ENCODE measurements at regions not wholly inside any gene's neighbourhood (a gene's known extent, or its start where the extent isn't known, plus 50 kb on each side); places are given as distances from the start of the nearest gene placed in this dataset.
"Not testable (repeated sequence)": the region's sequence is repeated elsewhere in the genome, so short reads cannot be mapped to it uniquely, and the experiment has no call there.

DNA sequence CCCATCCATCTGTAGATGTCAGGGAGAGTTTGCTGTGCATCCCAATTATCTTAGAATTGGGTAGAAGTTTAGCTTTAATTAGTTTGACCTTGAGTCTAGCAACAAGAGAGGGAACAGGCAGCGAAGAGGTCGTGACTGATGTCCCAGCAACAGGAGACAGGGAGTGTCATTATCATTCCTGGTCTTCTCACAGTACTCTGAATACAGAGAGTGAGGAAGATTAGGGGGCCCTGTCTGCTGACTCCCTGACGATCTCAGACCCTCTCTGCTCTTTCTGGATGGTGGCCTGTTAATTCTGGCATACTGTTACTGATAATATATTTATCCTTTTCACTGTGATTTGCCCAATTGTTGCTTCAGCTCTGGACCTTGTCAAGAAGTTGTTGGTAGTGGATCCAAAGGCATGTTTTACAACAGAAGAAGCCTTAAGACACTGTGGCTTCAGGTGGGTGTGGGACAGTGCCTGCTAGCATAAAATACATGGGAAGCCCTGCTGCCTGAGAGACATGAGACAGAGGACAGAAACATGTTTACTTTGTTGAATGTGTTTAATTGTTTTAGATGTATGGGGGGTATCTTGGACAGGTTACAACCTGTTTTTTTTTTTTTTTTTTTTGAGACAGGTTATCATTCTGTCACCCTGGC lies 256.6 kb downstream of the GOLGA6L6 start:
- not testable (repeated sequence) for DNase-seq (ENCODE audit: insufficient read length, low spot score, missing footprints); H3K4me1 ChIP-seq (ENCODE audit: insufficient read depth, low read length); H3K27ac ChIP-seq (ENCODE audit: low read depth, low read length); H3K4me2 ChIP-seq (ENCODE audit: insufficient read depth, low read length); H4K20me1 ChIP-seq (ENCODE audit: insufficient read depth, low read length); H3K36me3 ChIP-seq (ENCODE audit: insufficient read depth, low read length); H3K79me2 ChIP-seq (ENCODE audit: insufficient read depth, low read length); H3K4me3 ChIP-seq (ENCODE audit: insufficient read depth, low read length); H2AFZ ChIP-seq (ENCODE audit: low read length); H3K27me3 ChIP-seq (ENCODE audit: insufficient read depth, low read length)
- peaks cover 23% of the 10 kb centered on the region for H3K9me3 ChIP-seq (ENCODE audit: low read depth, low read length)

DNA sequence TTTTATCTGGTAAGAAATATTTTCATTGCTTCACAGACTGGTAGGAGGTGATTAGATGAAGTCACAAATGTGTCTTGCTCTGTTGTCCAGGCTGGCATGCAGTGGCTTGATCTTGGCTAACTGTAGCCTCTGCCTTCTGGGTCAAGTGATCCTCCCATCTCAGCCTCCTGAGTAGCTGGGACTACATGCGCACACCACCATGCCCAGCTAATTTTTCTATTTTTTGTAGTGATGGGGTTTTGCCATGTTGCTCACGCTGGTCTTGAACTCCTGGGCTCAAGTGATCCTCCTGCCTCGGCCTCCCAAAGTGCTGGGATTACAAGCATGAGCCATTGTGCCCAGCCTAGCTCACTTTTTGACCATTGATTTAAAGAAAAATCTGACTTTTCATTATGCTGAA lies 257.9 kb downstream of the GOLGA6L6 start:
- H3K4me2 ChIP-seq (ENCODE audit: insufficient read depth, low read length); H3K4me3 ChIP-seq (ENCODE audit: insufficient read depth, low read length); H3K27me3 ChIP-seq (ENCODE audit: insufficient read depth, low read length); H3K79me2 ChIP-seq (ENCODE audit: insufficient read depth, low read length); H2AFZ ChIP-seq (ENCODE audit: low read length); H3K4me1 ChIP-seq (ENCODE audit: insufficient read depth, low read length); H3K36me3 ChIP-seq (ENCODE audit: insufficient read depth, low read length); H4K20me1 ChIP-seq (ENCODE audit: insufficient read depth, low read length); H3K27ac ChIP-seq (ENCODE audit: low read depth, low read length); DNase-seq (ENCODE audit: insufficient read length, low spot score, missing footprints): not testable (repeated sequence)
- peaks cover 25% of the 10 kb centered on the region for H3K9me3 ChIP-seq (ENCODE audit: low read depth, low read length)

DNA sequence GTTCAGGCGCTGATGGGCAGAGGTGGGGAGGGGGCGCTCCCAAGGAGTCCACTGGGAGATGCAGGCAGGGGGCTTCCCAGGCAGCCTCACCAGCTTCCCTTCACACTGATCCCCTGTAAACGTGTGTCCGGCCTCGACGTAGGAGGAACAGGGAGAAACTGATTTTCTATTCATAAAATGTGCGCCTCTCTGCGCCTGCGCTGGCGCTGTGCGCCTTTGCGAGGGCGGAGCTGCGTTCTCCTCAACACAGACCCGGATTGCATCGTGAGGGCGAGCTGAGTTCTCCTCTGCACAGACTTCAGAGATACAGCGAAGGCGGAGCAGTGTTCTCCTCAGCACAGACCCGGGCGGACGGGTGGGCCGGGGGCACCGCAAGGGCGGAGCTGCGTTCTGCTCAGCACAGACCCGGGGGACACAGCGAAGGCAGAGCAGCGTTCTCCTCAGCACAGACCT lies 259.1 kb downstream of the GOLGA6L6 start:
- not testable (repeated sequence) for H4K20me1 ChIP-seq (ENCODE audit: insufficient read depth, low read length); H3K27ac ChIP-seq (ENCODE audit: low read depth, low read length); DNase-seq (ENCODE audit: insufficient read length, low spot score, missing footprints); H3K79me2 ChIP-seq (ENCODE audit: insufficient read depth, low read length); H3K4me3 ChIP-seq (ENCODE audit: insufficient read depth, low read length); H3K36me3 ChIP-seq (ENCODE audit: insufficient read depth, low read length); H2AFZ ChIP-seq (ENCODE audit: low read length); H3K4me1 ChIP-seq (ENCODE audit: insufficient read depth, low read length); H3K27me3 ChIP-seq (ENCODE audit: insufficient read depth, low read length); H3K4me2 ChIP-seq (ENCODE audit: insufficient read depth, low read length)
- peaks cover 28% of the 10 kb centered on the region for H3K9me3 ChIP-seq (ENCODE audit: low read depth, low read length)

DNA sequence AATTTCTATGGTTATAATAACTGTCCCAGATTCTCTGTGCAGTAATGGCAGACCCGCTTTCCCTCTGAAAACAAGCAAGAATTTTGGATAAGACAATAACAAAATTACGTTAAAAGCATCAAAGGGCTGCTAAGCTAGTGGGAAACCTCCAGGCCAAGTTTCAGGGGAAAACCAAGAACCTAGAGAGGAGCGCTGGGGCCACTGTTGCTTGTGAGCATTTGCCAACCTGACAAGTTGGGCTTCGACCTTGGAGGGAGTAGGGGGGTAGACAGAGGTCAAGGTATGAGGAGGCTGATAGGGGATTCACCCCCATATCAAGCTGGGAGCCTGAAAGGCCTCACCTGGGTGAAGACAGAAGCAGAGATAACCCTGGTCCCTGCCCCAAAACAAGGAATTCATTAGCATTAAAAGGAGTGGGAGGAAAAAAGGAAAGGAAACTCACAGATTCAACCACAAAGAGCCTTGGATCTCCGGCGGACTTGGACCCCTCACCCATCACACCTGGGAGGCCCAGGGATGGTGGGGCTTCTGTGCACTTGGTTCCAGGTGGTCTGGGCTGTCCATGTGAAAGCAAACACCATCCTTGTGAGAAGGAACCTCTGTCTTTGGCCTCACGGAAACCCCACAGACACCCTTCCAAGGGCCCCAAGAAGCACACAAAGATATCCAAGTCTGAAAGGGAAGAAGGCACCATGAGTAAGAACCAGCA lies 259.9 kb downstream of the GOLGA6L6 start:
- H3K4me1 ChIP-seq (ENCODE audit: insufficient read depth, low read length); H3K27ac ChIP-seq (ENCODE audit: low read depth, low read length); H3K4me2 ChIP-seq (ENCODE audit: insufficient read depth, low read length); H3K36me3 ChIP-seq (ENCODE audit: insufficient read depth, low read length); H3K4me3 ChIP-seq (ENCODE audit: insufficient read depth, low read length); H2AFZ ChIP-seq (ENCODE audit: low read length); H3K79me2 ChIP-seq (ENCODE audit: insufficient read depth, low read length); H4K20me1 ChIP-seq (ENCODE audit: insufficient read depth, low read length); H3K27me3 ChIP-seq (ENCODE audit: insufficient read depth, low read length): not testable (repeated sequence)
- DNase-seq (ENCODE audit: insufficient read length, low spot score, missing footprints) = peak; percentile 56
- H3K9me3 ChIP-seq (ENCODE audit: low read depth, low read length) = peaks cover 32% of the 10 kb centered on the region

DNA sequence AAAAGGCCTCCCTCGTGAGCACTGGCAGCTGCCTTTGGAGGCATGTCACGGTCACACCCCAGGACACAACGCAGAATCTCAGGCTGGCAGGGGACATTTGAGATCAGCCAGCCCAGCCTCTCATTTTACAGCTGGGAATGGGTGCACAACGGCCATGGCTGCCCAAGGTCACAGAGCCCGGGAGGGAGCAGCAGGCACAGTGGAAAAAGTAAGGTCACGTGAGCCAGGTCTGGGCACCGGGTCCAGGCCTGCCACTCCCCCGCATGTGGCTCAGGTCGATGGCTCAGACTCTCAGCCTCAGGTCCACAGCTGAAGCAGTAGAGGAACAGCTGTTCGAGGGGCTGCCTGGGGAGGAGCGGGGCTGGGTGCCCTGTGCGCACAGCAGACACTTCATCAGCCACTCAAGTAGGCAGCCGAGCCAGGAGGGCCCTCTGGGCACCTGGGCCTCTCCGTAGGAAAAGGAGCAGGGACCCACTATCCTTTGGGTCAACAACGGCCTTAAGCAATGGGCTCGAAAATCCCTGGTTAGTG lies 260.6 kb downstream of the GOLGA6L6 start:
- no peaks in the 10 kb centered on the region for H3K79me2 ChIP-seq (ENCODE audit: insufficient read depth, low read length)
- no peak overlapping the region for H3K4me3 ChIP-seq (ENCODE audit: insufficient read depth, low read length)
- DNase-seq (ENCODE audit: insufficient read length, low spot score, missing footprints) = peak; percentile 47
- H3K36me3 ChIP-seq (ENCODE audit: insufficient read depth, low read length) = no peaks in the 10 kb centered on the region
- H3K4me1 ChIP-seq (ENCODE audit: insufficient read depth, low read length) = no peaks in the 10 kb centered on the region
- no peak overlapping the region for H3K4me2 ChIP-seq (ENCODE audit: insufficient read depth, low read length)
- no peaks in the 10 kb centered on the region for H4K20me1 ChIP-seq (ENCODE audit: insufficient read depth, low read length)
- H3K27me3 ChIP-seq (ENCODE audit: insufficient read depth, low read length) = no peaks in the 10 kb centered on the region
- H3K27ac ChIP-seq (ENCODE audit: low read depth, low read length) = no peak overlapping the region
- H3K9me3 ChIP-seq (ENCODE audit: low read depth, low read length) = peaks cover 37% of the 10 kb centered on the region
- H2AFZ ChIP-seq (ENCODE audit: low read length) = no peak overlapping the region
- TF ChIP-seq, protein P1, sequence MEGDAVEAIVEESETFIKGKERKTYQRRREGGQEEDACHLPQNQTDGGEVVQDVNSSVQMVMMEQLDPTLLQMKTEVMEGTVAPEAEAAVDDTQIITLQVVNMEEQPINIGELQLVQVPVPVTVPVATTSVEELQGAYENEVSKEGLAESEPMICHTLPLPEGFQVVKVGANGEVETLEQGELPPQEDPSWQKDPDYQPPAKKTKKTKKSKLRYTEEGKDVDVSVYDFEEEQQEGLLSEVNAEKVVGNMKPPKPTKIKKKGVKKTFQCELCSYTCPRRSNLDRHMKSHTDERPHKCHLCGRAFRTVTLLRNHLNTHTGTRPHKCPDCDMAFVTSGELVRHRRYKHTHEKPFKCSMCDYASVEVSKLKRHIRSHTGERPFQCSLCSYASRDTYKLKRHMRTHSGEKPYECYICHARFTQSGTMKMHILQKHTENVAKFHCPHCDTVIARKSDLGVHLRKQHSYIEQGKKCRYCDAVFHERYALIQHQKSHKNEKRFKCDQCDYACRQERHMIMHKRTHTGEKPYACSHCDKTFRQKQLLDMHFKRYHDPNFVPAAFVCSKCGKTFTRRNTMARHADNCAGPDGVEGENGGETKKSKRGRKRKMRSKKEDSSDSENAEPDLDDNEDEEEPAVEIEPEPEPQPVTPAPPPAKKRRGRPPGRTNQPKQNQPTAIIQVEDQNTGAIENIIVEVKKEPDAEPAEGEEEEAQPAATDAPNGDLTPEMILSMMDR (IDR thresholded peaks at IDR 0.05; ENCODE audit: extremely low read depth, low read depth, low read length) = no peak

DNA sequence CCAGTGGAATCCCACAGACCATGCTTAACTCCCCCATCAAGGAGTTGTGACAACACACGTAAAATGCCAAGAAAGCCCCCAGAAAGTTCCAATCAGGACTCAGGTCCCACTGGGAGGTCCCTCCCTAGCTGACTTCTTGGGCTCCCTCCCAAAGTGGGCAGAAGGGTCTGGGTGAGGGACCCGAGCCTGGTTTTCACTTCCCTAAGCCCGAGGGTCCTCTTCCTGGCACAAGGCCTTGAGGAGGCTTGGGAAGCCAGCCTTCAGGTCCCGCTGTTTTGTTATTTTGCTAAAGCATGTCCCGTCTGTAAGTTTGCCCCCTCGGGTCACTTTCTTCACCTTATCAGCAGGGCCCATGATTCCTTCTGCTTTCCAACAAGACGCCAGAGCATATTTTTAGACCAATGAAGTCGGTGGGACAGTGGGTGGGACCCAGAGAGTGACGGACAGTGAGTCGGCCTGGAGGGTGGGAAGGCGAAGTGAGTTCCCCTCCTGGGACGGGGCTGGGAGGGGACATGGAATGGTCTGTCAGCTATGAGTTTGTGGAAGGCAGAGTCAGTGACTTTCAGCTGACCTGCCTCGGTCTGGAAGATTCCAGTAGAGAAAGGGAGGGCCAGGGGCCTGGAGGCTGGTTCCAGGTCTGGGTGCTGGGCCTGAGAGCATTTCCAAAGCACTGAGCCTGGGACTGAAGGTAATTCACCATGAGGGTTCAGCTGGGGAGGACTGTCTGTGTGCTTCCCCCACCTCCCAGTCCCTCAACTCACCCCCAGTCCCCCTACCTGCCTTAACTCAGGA lies 261.3 kb downstream of the GOLGA6L6 start:
- H3K27ac ChIP-seq (ENCODE audit: low read depth, low read length); H3K27me3 ChIP-seq (ENCODE audit: insufficient read depth, low read length); H3K79me2 ChIP-seq (ENCODE audit: insufficient read depth, low read length); H3K4me2 ChIP-seq (ENCODE audit: insufficient read depth, low read length); H3K4me3 ChIP-seq (ENCODE audit: insufficient read depth, low read length); H4K20me1 ChIP-seq (ENCODE audit: insufficient read depth, low read length); H2AFZ ChIP-seq (ENCODE audit: low read length); H3K4me1 ChIP-seq (ENCODE audit: insufficient read depth, low read length); H3K36me3 ChIP-seq (ENCODE audit: insufficient read depth, low read length): not testable (repeated sequence)
- H3K9me3 ChIP-seq (ENCODE audit: low read depth, low read length) = peaks cover 33% of the 10 kb centered on the region
- peak; percentile 27 for DNase-seq (ENCODE audit: insufficient read length, low spot score, missing footprints)

DNA sequence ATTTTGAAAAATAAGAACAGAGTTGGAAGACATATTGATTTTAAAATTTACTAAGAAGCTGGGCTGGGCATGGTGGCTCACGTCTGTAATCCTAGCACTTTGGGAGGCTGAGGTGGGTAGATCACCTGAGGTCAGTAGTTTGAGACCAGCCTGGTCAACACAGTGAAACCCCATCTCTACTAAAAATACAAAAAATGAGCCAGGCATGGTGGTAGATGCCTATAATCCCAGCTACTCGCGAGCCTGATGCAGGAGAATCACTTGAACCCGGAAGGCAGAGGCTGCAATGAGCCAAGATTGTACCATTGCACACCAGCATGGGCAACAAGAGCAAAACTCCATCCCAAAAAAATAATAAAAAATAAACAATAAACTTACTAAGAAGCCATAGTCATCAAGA lies 262.5 kb downstream of the GOLGA6L6 start:
- not testable (repeated sequence) for H2AFZ ChIP-seq (ENCODE audit: low read length); H3K36me3 ChIP-seq (ENCODE audit: insufficient read depth, low read length); DNase-seq (ENCODE audit: insufficient read length, low spot score, missing footprints); H3K27me3 ChIP-seq (ENCODE audit: insufficient read depth, low read length); H4K20me1 ChIP-seq (ENCODE audit: insufficient read depth, low read length); H3K4me3 ChIP-seq (ENCODE audit: insufficient read depth, low read length); H3K79me2 ChIP-seq (ENCODE audit: insufficient read depth, low read length); H3K4me2 ChIP-seq (ENCODE audit: insufficient read depth, low read length); H3K4me1 ChIP-seq (ENCODE audit: insufficient read depth, low read length); H3K27ac ChIP-seq (ENCODE audit: low read depth, low read length)
- H3K9me3 ChIP-seq (ENCODE audit: low read depth, low read length) = peaks cover 29% of the 10 kb centered on the region

DNA sequence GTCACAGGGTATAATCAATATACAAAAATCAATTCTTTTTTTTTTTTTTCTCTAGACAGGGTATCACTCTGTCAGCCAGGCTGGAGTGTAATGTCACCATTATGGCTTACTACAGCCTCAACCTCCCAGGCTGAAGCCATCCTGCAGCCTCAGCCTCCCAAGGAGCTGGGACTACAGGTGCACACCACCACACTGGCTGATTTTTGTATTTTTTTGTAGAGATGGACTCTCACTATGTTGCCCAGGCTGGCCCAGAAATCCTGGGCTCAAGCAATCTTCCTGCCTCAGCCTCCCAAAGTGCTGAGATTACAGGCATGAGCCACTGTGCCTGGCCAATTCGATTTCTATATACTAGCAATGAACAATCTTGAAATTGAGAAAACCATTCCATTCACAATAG lies 263.2 kb downstream of the GOLGA6L6 start:
- not testable (repeated sequence) for H4K20me1 ChIP-seq (ENCODE audit: insufficient read depth, low read length); DNase-seq (ENCODE audit: insufficient read length, low spot score, missing footprints); H3K36me3 ChIP-seq (ENCODE audit: insufficient read depth, low read length); H2AFZ ChIP-seq (ENCODE audit: low read length); H3K27ac ChIP-seq (ENCODE audit: low read depth, low read length); H3K4me2 ChIP-seq (ENCODE audit: insufficient read depth, low read length); H3K4me3 ChIP-seq (ENCODE audit: insufficient read depth, low read length); H3K27me3 ChIP-seq (ENCODE audit: insufficient read depth, low read length); H3K79me2 ChIP-seq (ENCODE audit: insufficient read depth, low read length); H3K4me1 ChIP-seq (ENCODE audit: insufficient read depth, low read length)
- peaks cover 32% of the 10 kb centered on the region for H3K9me3 ChIP-seq (ENCODE audit: low read depth, low read length)
